ENCODE measurements at regions not wholly inside any gene's neighbourhood (a gene's known extent, or its start where the extent isn't known, plus 50 kb on each side); places are given as distances from the start of the nearest gene placed in this dataset.

- no peak for TF ChIP-seq CTCF (IDR thresholded peaks at IDR 0.05)
- H3K9me3 ChIP-seq, result no peaks in the 10 kb centered on the region
- 60 to 63% (median 61%) methylated on average over 15 of the region's 15 CpGs for WGBS, 3 donors
- no peak overlapping the region for H3K27ac ChIP-seq
- no peaks in the 10 kb centered on the region for H3K36me3 ChIP-seq (ENCODE audit: insufficient read depth in 1 of 2, low read depth in 1 of 2)
- intact Hi-C loops (cut with DNase I), result loop anchor here in 1 of 2 donors (10.0 kb wide), 1 partner anchor 62 kb away; no protein-coding TSS in a partner anchor
- H3K4me3 ChIP-seq, result no peak overlapping the region
- no peak for DNase-seq
- H3K4me1 ChIP-seq, result no peaks in the 10 kb centered on the region
- peaks cover 0 to 11% (median 4%) of the 10 kb centered on the region in 3 donors for H3K27me3 ChIP-seq (ENCODE audit: insufficient read depth in 3 of 3, low read length in 2 of 3)
- ATAC-seq, result no peak
Observed at GRCh38 chr22:48362721-48363404, 1464.8 kb downstream of the BRD1 start.

DNA sequence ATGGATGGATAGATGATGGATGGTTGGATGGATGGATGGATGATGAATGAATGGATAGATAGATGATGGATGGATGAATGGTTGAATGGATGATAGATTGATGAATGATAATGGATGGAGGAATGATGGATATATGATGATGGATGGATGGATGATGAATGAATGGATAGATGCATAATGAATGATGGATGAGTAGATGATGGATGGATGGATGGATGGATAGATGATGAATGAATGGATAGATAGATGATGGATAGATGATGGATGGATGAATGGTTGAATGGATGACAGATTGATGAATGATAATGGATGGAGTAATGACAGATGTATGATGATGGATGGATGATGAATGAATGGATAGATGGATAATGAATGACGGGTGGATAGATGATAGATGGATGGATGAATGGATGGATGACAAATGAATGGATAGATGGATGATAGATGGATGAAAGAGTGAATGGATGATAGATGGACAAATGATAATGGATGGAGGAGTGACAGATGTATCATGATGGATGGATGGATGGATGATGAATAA is 1466.5 kb downstream of the BRD1 start:
- Histone ChIP-seq H3K4me3 (no peak overlapping the region), H3K4me1 (no peaks in the 10 kb centered on the region), H3K27ac (no peak overlapping the region), H3K27me3 (ENCODE audit: insufficient read depth in 3 of 3, low read length in 2 of 3) (peaks cover 0 to 19% (median 4%) of the 10 kb centered on the region in 3 donors), H3K9me3 (no peaks in the 10 kb centered on the region), H3K36me3 (ENCODE audit: insufficient read depth in 1 of 2, low read depth in 1 of 2) (no peaks in the 10 kb centered on the region)
- TF ChIP-seq CTCF (IDR thresholded peaks at IDR 0.05), result no peak
- ATAC-seq (no peak), DNase-seq (no peak)
- intact Hi-C loops (cut with DNase I), result loop anchor here in 1 of 2 donors (10.0 kb wide), 1 partner anchor 64 kb away; no protein-coding TSS in a partner anchor
- WGBS, 3 donors, result 94 to 97% (median 94%) methylated on average over 1 of the region's 1 CpG

DNA sequence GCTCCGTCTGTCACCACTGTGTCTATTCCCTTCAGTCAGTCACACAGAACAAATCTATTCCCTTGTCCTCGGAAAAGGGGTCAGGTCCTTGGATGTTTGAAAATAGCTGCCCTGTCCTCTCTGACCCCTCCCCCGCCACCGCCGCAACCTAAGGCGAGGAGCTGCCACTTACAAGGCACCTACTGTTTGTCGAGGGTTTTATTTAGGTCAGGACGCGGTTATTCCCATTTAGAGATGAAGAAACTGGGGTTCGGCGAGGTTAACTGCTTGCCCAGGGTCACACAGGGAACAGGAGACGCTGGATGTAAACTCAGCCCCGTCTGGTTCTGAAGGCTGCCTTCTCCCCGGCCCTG is 1468.1 kb downstream of the BRD1 start:
- 80 to 83% (median 83%) methylated on average over 14 of the region's 14 CpGs for WGBS, 3 donors
- intact Hi-C loops (cut with DNase I), result no loop called here
- Histone ChIP-seq H3K36me3 (ENCODE audit: insufficient read depth in 1 of 2, low read depth in 1 of 2) (no peaks in the 10 kb centered on the region), H3K4me3 (no peak overlapping the region), H3K27ac (no peak overlapping the region), H3K9me3 (no peaks in the 10 kb centered on the region), H3K27me3 (ENCODE audit: insufficient read depth in 3 of 3, low read length in 2 of 3) (peaks cover 0 to 26% (median 6%) of the 10 kb centered on the region in 3 donors), H3K4me1 (no peaks in the 10 kb centered on the region)
- ATAC-seq, result no peak
- TF ChIP-seq CTCF (IDR thresholded peaks at IDR 0.05), result no peak
- DNase-seq, result peak in 1 of 2 donors; percentile 12

GRCh38 chr22:48358886-48359612 is 1468.6 kb downstream of the BRD1 start:
- H3K4me1 ChIP-seq, result no peaks in the 10 kb centered on the region
- TF ChIP-seq CTCF (IDR thresholded peaks at IDR 0.05), result no peak

More at GRCh38 chr22:48358886-48359612, 1468.6 kb downstream of the BRD1 start:
- intact Hi-C loops (cut with DNase I), result no loop called here
- H3K27me3 ChIP-seq (ENCODE audit: insufficient read depth in 3 of 3, low read length in 2 of 3), result peaks cover 0 to 26% (median 6%) of the 10 kb centered on the region in 3 donors
- ATAC-seq (no peak), DNase-seq (peak in 1 of 2 donors; percentile 35)
- WGBS, 3 donors, result 88 to 90% (median 88%) methylated on average over 18 of the region's 18 CpGs
- no peaks in the 10 kb centered on the region for H3K9me3 ChIP-seq
- no peak overlapping the region for H3K27ac ChIP-seq
- no peak overlapping the region for H3K4me3 ChIP-seq
- H3K36me3 ChIP-seq (ENCODE audit: insufficient read depth in 1 of 2, low read depth in 1 of 2), result no peaks in the 10 kb centered on the region

All from psoas muscle (tissue), 7 donors.